Stimulated activated CD4-positive, alpha-beta T cell treated with anti-CD3 and anti-CD28 coated beads, Interleukin-15, amount 100 ng/mL, for 48 hours (primary cell): ENCODE measurements at regions not wholly inside any gene's neighbourhood (a gene's known extent, or its start where the extent isn't known, plus 50 kb on each side); places are given as distances from the start of the nearest gene placed in this dataset.

Experiments used
- DNase-seq, 2 donors: peaks; one replicate each; pipeline ENCODE4 v3.0.0-alpha.2; 2020; ENCODE audit warnings: low read depth in 2 of 2

GRCh38 chr16:73166947-73167550 is 119.1 kb upstream of the ZFHX3 start:
- DNase-seq = no peak

DNA sequence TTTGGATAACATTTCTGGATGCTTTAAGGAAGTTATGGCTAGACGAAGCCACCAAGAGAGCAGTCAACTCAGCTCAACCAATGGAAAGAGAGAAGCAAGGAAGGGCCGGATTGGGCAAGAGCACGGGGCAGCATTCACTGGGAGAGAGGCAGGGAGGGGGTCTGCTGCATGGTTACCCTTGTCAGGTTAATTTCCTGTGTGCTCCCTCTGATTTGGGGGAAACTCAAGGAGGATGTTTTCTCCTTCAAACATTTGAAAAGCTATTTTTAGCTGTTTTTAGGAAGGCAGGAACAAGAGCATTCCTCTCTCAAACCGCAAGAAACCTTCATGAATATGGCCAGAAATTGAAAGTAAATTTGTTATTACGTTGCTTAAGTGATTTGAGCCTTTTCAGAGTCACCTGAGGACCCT is 118.5 kb upstream of the ZFHX3 start:
- DNase-seq = no peak

GRCh38 chr16:73163238-73163815 is 115.4 kb upstream of the ZFHX3 start:
- DNase-seq = no peak

DNA sequence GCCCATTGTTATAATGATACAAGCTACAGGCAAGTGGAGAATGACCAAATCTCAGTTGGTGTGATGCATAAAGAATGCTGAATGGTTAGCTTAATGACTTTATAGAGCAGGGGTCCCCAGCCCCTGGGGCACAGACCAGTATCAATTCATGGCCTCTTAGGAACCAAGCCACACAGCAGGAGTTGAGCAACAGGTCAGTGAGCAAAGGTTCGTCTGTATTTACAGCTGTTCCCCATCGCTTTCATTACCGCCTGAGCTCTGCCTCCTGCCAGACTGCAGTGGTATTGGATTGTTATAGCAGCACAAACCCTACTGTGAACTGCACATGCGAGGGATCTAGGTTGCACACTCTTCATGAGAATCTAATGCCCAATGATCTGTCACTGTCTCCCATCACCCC is 114.0 kb upstream of the ZFHX3 start:
- no peak for DNase-seq

DNA sequence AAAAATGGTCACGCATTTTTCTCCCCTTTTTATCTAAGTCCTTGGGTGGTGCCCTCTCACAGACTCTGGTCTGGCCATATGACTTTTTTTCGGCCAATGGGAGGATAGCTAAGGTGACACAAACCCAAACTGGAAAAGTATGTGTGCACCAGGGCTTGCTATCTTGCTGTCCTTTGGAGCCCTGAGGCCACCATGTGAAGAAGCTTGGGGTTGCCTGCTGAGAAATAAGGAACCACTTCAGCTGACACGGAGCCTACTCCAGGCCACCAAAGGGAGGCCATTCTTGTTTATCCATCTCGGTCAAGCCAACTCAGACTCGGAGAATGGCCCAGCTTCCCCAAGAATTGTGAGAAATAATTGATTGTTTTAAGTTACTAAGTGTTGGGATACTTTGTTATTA is 111.4 kb upstream of the ZFHX3 start:
- DNase-seq = no peak

GRCh38 chr16:73157861-73158260 is 109.9 kb upstream of the ZFHX3 start:
- no peak for DNase-seq

DNA sequence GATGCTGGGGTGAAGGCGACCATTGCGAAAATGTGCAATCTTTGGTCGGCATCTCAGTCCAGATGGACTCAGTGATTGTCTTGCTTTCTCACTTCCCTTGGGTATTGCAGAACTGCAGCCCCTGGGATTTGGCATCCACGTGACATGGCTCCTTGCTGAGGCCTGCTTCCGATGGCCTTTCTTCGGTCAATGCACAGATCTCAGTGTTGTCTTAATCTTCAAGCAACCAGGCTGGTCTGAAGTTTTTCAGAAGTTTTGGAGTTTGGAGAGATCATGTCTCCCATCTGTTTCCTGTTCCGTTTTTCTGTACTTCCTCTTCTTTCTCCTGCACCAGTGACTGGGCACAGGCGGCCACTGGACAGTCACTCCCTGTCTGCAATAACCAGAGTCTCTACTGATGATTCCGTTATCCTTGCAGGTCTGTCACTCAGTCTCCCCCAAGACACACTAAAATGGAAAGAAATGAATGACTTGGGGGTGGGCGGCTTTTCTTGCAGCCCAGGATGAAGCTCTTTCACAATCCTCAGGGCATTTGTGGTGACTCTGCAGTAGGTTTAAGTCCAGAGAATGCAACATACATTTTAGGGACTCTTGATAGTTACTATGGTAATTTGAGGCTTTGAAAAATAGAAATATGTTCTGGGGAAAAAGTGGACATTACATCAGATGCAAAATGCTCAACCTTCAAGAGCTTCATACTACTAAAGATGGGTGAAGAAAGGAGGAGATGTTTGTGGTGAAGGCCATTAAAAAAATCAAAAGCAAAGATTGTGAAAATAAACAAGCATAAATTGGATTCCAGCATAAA is 106.3 kb upstream of the ZFHX3 start:
- no peak for DNase-seq

DNA sequence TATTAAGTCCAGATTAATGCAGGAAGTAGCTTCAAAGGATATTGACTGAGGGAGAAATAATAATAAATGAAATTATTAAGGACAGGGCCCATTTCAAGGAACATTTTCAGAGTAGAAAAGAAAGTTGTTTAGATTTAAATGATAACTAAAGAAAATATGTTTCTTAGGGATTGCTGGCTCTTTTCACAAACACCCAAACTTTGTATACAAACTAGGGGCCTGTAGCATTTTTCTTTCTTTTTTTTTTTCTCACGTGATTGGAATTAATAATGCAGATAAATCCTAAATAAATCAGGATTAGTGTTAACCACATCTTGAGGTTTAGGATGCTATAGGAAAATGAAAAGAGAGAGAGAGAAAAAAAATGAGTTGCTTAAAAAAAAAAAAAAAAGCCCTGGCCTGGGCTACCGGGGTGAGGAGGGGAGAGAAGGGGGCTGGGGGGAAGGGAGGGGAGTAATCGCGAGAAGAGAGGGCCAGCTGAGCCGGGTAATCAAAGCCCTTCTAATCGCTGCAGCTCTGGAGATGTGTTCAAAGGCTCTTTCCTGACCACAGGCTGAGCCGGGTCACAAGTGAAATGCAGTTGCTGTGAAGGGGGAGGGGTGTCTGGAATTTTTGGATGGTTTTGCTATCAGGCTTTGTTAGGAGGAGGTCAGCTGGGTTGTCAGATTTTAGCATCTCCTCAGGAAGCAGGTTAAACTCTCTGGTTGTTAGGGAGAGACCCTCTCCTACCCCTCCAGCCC is 104.6 kb upstream of the ZFHX3 start:
- DNase-seq = no peak

DNA sequence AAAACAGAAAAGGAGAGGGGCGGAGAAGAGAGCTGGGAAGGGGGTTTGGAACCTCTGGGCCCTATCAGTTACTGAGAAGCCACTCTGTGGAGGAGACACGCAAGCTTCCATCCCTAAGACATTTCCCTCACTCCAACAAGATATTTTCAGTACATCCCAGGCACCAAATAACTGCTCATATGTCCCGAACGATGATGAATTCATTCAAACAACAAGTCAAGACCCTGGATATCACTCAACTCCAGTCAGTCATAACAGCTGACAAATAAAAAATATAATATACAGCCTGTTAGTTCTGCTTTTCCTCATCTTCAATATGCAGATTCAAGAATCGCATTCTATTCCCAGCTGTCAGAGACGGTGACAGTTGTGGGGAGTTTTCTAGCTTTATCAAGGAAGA is 104.0 kb upstream of the ZFHX3 start:
- no peak for DNase-seq

- DNase-seq = no peak
Measured at GRCh38 chr16:73151225-73151624, 103.3 kb upstream of the ZFHX3 start.

GRCh38 chr16:73150786-73151185 is 102.9 kb upstream of the ZFHX3 start:
- DNase-seq = no peak

DNA sequence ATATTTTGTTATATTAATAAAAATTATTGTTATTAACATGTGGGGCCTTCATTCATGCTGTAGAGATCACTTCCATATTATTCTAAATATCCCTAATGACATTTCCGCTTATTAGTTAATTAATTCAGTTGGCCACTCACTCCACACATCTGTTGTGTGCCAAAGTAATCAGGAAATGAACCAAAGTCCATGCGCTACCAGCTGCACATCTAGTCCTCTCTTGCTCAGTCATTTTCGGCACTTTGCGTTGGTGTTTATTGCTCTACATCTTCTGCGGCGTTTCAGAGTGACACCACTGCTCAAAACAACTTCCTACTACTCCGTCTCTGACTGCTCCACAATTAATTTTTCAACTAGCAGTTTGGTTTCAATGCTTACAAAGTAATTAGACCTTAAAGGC is 101.4 kb upstream of the ZFHX3 start:
- DNase-seq = no peak

- DNase-seq = no peak
Measured at GRCh38 chr16:73147958-73148357, 100.0 kb upstream of the ZFHX3 start.

GRCh38 chr16:73145166-73145880 is 97.4 kb upstream of the ZFHX3 start:
- no peak for DNase-seq

DNA sequence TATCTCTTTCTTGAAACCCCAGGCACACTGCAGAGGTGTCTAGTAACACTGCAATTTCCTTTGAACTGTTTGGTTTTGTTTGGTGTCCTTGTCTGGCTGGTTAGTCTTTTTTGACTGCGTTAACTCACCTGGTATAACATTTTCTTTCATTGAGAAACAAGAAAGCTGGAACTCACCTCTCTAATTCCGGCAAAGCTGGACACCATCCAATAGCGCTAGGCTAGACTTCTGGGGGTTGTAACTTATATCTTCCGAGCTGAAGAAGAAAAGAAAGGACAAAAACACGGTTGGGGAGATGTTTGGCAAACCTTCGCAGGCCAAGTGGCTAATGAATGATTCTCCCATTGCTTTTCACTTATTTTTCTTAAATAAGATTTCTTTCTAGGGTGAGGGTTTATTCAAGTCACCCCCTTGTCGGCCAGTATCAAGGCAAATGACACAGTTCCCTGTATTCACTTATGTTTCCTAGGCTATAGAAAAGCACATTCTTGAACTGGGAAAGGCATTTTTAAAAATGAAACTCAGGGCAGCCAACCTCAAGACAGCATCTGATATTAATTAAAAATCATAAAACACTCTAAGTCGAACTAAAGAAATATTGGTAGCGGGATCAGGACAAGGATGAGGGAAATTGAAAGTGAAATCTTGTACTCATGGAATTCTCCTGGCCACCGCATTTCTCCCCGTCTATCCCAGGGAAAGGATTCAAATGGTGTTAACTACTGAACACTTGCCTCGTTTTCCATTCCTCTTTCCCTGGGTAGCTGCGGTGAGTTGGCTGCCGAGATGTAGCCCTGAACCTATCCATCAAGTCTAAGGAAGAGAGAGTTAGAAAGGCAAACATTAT is 95.9 kb upstream of the ZFHX3 start:
- no peak for DNase-seq

- DNase-seq = no peak
Measured at GRCh38 chr16:73143002-73143401, 95.1 kb upstream of the ZFHX3 start.

DNA sequence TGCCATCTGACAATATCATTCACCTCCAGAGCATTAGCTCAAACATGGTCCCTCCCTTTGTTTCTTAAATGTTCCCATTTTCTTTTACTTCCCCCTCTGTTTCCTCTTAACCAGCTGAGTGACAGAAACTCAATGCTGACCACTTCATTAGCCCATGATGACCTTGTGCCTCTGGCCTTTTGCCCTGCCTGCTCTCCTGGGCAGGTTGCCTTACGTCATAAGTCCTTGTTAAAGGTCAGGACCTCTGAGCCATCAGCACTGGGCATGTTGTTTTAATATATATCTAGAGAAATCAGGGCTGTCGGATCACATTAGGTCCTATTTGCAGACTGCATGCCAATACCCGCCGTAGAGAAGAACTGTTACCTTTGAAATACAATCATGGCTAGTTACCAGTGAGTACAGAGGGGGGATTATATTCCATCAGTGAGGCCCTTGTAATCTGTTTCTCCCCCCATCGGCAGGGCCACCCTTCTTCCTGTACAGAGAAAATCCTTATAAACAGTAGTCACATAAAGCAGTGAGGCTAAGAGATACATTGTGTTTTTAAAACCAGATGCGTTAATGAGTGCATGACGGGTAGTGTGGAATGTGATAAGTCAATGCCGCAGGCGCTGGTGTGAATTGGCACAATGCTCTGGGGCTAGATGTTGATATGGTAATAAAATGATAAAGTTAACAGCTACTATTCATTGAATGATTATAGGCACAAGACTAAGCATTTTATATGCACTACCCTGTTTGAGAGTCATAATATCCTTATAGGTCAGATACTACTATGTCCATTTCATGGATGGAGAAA is 94.3 kb upstream of the ZFHX3 start:
- DNase-seq = no peak

DNA sequence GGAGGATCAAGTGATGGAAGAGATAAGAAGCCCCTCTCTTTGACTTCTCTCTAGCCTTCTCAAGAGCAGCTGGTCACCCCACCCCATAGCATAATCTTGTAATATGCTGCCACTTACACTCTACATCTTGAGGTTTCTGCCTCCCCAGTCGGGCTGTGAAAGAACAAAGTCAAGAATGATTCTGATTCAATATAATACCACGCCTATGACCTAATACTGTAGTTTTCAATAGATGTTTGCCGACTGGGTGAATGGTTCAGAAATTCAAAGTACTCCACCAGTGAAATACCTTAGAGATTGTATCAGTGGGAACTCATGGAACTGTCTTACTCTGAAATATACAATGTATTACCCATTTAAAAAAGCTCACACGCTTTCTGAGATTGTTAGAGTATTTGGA is 93.0 kb upstream of the ZFHX3 start:
- no peak for DNase-seq

- no peak for DNase-seq
Measured at GRCh38 chr16:73131156-73131862, 83.4 kb upstream of the ZFHX3 start.

- DNase-seq = no peak
Measured at GRCh38 chr16:73129455-73129854, 81.5 kb upstream of the ZFHX3 start.
